ENCODE measurements at regions not wholly inside any gene's neighbourhood (a gene's known extent, or its start where the extent isn't known, plus 50 kb on each side); places are given as distances from the start of the nearest gene placed in this dataset.

GRCh38 chr10:57222129-57222528 is 861.1 kb upstream of the ZWINT start:
- no peak overlapping the region for H3K27ac ChIP-seq
- H3K27me3 ChIP-seq: no peaks in the 10 kb centered on the region
- DNase-seq: no peak
- no peaks in the 10 kb centered on the region for H3K4me1 ChIP-seq
- intact Hi-C loops (cut with DNase I): no loop called here
- 44 to 52% methylated on average over 3 of the region's 3 CpGs for WGBS, 2 donors
- TF ChIP-seq CTCF (IDR thresholded peaks at IDR 0.05): no peak
- TF ChIP-seq POLR2A (IDR thresholded peaks at IDR 0.05): no peak
- no peak overlapping the region for H3K4me3 ChIP-seq
- no peaks in the 10 kb centered on the region for H3K9me3 ChIP-seq
- no peaks in the 10 kb centered on the region for H3K36me3 ChIP-seq

- Histone ChIP-seq H3K4me3 (no peak overlapping the region), H3K36me3 (no peaks in the 10 kb centered on the region), H3K9me3 (no peaks in the 10 kb centered on the region), H3K27ac (no peak overlapping the region), H3K4me1 (no peaks in the 10 kb centered on the region), H3K27me3 (no peaks in the 10 kb centered on the region)
- intact Hi-C loops (cut with DNase I): no loop called here
- TF ChIP-seq CTCF (IDR thresholded peaks at IDR 0.05) (no peak), POLR2A (IDR thresholded peaks at IDR 0.05) (no peak)
- no peak for DNase-seq
- 43 to 59% methylated on average over 3 of the region's 3 CpGs for WGBS, 2 donors
Observed at GRCh38 chr10:57221674-57222073, 860.6 kb upstream of the ZWINT start.

- intact Hi-C loops (cut with DNase I): no loop called here
- Histone ChIP-seq H3K4me3 (no peak overlapping the region), H3K27me3 (no peaks in the 10 kb centered on the region), H3K4me1 (no peaks in the 10 kb centered on the region), H3K27ac (no peak overlapping the region), H3K9me3 (no peaks in the 10 kb centered on the region), H3K36me3 (no peaks in the 10 kb centered on the region)
- TF ChIP-seq POLR2A (IDR thresholded peaks at IDR 0.05) (no peak), CTCF (IDR thresholded peaks at IDR 0.05) (no peak)
- no peak for DNase-seq
Observed at GRCh38 chr10:57218382-57218781, 857.3 kb upstream of the ZWINT start.

- 54 to 64% methylated on average over 1 of the region's 1 CpG for WGBS, 2 donors
- no peaks in the 10 kb centered on the region for H3K27me3 ChIP-seq
Observed at GRCh38 chr10:57202356-57202755, 841.3 kb upstream of the ZWINT start.

GRCh38 chr10:57188846-57189245 is 827.8 kb upstream of the ZWINT start:
- TF ChIP-seq POLR2A (IDR thresholded peaks at IDR 0.05) (no peak), CTCF (IDR thresholded peaks at IDR 0.05) (no peak)
- no peak for DNase-seq
- Histone ChIP-seq H3K27me3 (no peaks in the 10 kb centered on the region), H3K27ac (no peak overlapping the region), H3K4me3 (no peak overlapping the region), H3K9me3 (no peaks in the 10 kb centered on the region), H3K36me3 (no peaks in the 10 kb centered on the region), H3K4me1 (no peaks in the 10 kb centered on the region)
- WGBS, 2 donors: 70 to 76% methylated on average over 1 of the region's 1 CpG
- intact Hi-C loops (cut with DNase I): no loop called here

More at GRCh38 chr10:57202356-57202755, 841.3 kb upstream of the ZWINT start:
- no peak for TF ChIP-seq POLR2A (IDR thresholded peaks at IDR 0.05)
- TF ChIP-seq CTCF (IDR thresholded peaks at IDR 0.05): no peak
- H3K36me3 ChIP-seq: no peaks in the 10 kb centered on the region
- no peaks in the 10 kb centered on the region for H3K9me3 ChIP-seq
- no peak overlapping the region for H3K27ac ChIP-seq
- DNase-seq: no peak
- intact Hi-C loops (cut with DNase I): no loop called here
- no peak overlapping the region for H3K4me3 ChIP-seq
- no peaks in the 10 kb centered on the region for H3K4me1 ChIP-seq

Measured in esophagus squamous epithelium (tissue), 5 donors.